ENCODE measurements at regions not wholly inside any gene's neighbourhood (a gene's known extent, or its start where the extent isn't known, plus 50 kb on each side); places are given as distances from the start of the nearest gene placed in this dataset.

GRCh38 chr5:73381590-73382400 is 66.8 kb downstream of the FOXD1 start:
- H3K9me3 Mint-ChIP-seq: peaks cover 29% of the 10 kb centered on the region
- no peak for DNase-seq (ENCODE audit: low spot score)
- intact Hi-C loops (cut with micrococcal nuclease): loop anchor here (2.0 to 5.0 kb wide), 4 partner anchors 36 to 149 kb away; no protein-coding TSS in a partner anchor
- H3K27me3 Mint-ChIP-seq (ENCODE audit: low read depth): peaks cover 65% of the 10 kb centered on the region
- no peak overlapping the region for H3K27ac Mint-ChIP-seq
- peaks cover 16% of the 10 kb centered on the region for H3K36me3 Mint-ChIP-seq (ENCODE audit: low read depth)
- H3K4me3 Mint-ChIP-seq (ENCODE audit: low read depth): no peak overlapping the region
- H3K4me1 Mint-ChIP-seq (ENCODE audit: low read depth): peaks cover 3% of the 10 kb centered on the region

- Mint-ChIP-seq H3K4me3 (ENCODE audit: low read depth) (no peak overlapping the region), H3K36me3 (ENCODE audit: low read depth) (peaks cover 16% of the 10 kb centered on the region), H3K27ac (no peak overlapping the region), H3K4me1 (ENCODE audit: low read depth) (no peaks in the 10 kb centered on the region), H3K27me3 (ENCODE audit: low read depth) (peaks cover 70% of the 10 kb centered on the region), H3K9me3 (peaks cover 23% of the 10 kb centered on the region)
- intact Hi-C loops (cut with micrococcal nuclease): loop anchor here (2.0 to 5.0 kb wide), 4 partner anchors 36 to 149 kb away; no protein-coding TSS in a partner anchor
- DNase-seq (ENCODE audit: low spot score): no peak
Observed at GRCh38 chr5:73380710-73381589, 67.6 kb downstream of the FOXD1 start.

- Mint-ChIP-seq H3K9me3 (peaks cover 18% of the 10 kb centered on the region), H3K36me3 (ENCODE audit: low read depth) (peaks cover 16% of the 10 kb centered on the region), H3K27ac (no peak overlapping the region), H3K4me1 (ENCODE audit: low read depth) (no peaks in the 10 kb centered on the region), H3K27me3 (ENCODE audit: low read depth) (peaks cover 74% of the 10 kb centered on the region), H3K4me3 (ENCODE audit: low read depth) (no peak overlapping the region)
- no peak for DNase-seq (ENCODE audit: low spot score)
- intact Hi-C loops (cut with micrococcal nuclease): loop anchor here (2.0 to 5.0 kb wide), 4 partner anchors 37 to 148 kb away; no protein-coding TSS in a partner anchor
Observed at GRCh38 chr5:73380041-73380440, 68.5 kb downstream of the FOXD1 start.

GRCh38 chr5:73379435-73379834 is 69.1 kb downstream of the FOXD1 start:
- intact Hi-C loops (cut with micrococcal nuclease): loop anchor here (5.0 kb wide), 1 partner anchor 67 kb away; no protein-coding TSS in a partner anchor

GRCh38 chr5:73378765-73379164 is 69.8 kb downstream of the FOXD1 start:
- no peaks in the 10 kb centered on the region for H3K4me1 Mint-ChIP-seq (ENCODE audit: low read depth)
- no peak for DNase-seq (ENCODE audit: low spot score)
- intact Hi-C loops (cut with micrococcal nuclease): loop anchor here (5.0 kb wide), 1 partner anchor 66 kb away; no protein-coding TSS in a partner anchor
- peaks cover 5% of the 10 kb centered on the region for H3K9me3 Mint-ChIP-seq
- H3K27ac Mint-ChIP-seq: no peak overlapping the region
- H3K36me3 Mint-ChIP-seq (ENCODE audit: low read depth): peaks cover 12% of the 10 kb centered on the region
- no peak overlapping the region for H3K4me3 Mint-ChIP-seq (ENCODE audit: low read depth)
- peaks cover 68% of the 10 kb centered on the region for H3K27me3 Mint-ChIP-seq (ENCODE audit: low read depth)

More at GRCh38 chr5:73379435-73379834, 69.1 kb downstream of the FOXD1 start:
- H3K27ac Mint-ChIP-seq: no peak overlapping the region
- no peak for DNase-seq (ENCODE audit: low spot score)
- H3K36me3 Mint-ChIP-seq (ENCODE audit: low read depth): peaks cover 16% of the 10 kb centered on the region
- peaks cover 12% of the 10 kb centered on the region for H3K9me3 Mint-ChIP-seq
- H3K27me3 Mint-ChIP-seq (ENCODE audit: low read depth): peaks cover 73% of the 10 kb centered on the region
- no peak overlapping the region for H3K4me3 Mint-ChIP-seq (ENCODE audit: low read depth)
- no peaks in the 10 kb centered on the region for H3K4me1 Mint-ChIP-seq (ENCODE audit: low read depth)

- Mint-ChIP-seq H3K27me3 (ENCODE audit: low read depth) (peaks cover 62% of the 10 kb centered on the region), H3K27ac (no peak overlapping the region), H3K4me3 (ENCODE audit: low read depth) (no peak overlapping the region), H3K36me3 (ENCODE audit: low read depth) (peaks cover 8% of the 10 kb centered on the region), H3K4me1 (ENCODE audit: low read depth) (no peaks in the 10 kb centered on the region), H3K9me3 (no peaks in the 10 kb centered on the region)
- intact Hi-C loops (cut with micrococcal nuclease): loop anchor here (5.0 kb wide), 1 partner anchor 66 kb away; no protein-coding TSS in a partner anchor
- DNase-seq (ENCODE audit: low spot score): no peak
Observed at GRCh38 chr5:73378070-73378469, 70.5 kb downstream of the FOXD1 start.

- H3K9me3 Mint-ChIP-seq: no peaks in the 10 kb centered on the region
- peaks cover 8% of the 10 kb centered on the region for H3K36me3 Mint-ChIP-seq (ENCODE audit: low read depth)
- H3K4me3 Mint-ChIP-seq (ENCODE audit: low read depth): no peak overlapping the region
- intact Hi-C loops (cut with micrococcal nuclease): loop anchor here (5.0 kb wide), 1 partner anchor 64 kb away; no protein-coding TSS in a partner anchor
- no peak for DNase-seq (ENCODE audit: low spot score)
- H3K27ac Mint-ChIP-seq: no peak overlapping the region
- H3K27me3 Mint-ChIP-seq (ENCODE audit: low read depth): peaks cover 57% of the 10 kb centered on the region
- no peaks in the 10 kb centered on the region for H3K4me1 Mint-ChIP-seq (ENCODE audit: low read depth)
Observed at GRCh38 chr5:73376618-73377170, 71.9 kb downstream of the FOXD1 start.

- DNase-seq (ENCODE audit: low spot score): no peak
- H3K4me3 Mint-ChIP-seq (ENCODE audit: low read depth): no peak overlapping the region
- H3K36me3 Mint-ChIP-seq (ENCODE audit: low read depth): peaks cover 6% of the 10 kb centered on the region
- intact Hi-C loops (cut with micrococcal nuclease): loop anchor here (5.0 kb wide), 1 partner anchor 64 kb away; no protein-coding TSS in a partner anchor
- H3K9me3 Mint-ChIP-seq: no peaks in the 10 kb centered on the region
- H3K4me1 Mint-ChIP-seq (ENCODE audit: low read depth): no peaks in the 10 kb centered on the region
- H3K27ac Mint-ChIP-seq: no peak overlapping the region
- peaks cover 59% of the 10 kb centered on the region for H3K27me3 Mint-ChIP-seq (ENCODE audit: low read depth)
Observed at GRCh38 chr5:73375949-73376348, 72.6 kb downstream of the FOXD1 start.

- H3K27me3 Mint-ChIP-seq (ENCODE audit: low read depth): peaks cover 51% of the 10 kb centered on the region
- no peak overlapping the region for H3K27ac Mint-ChIP-seq
- H3K9me3 Mint-ChIP-seq: no peaks in the 10 kb centered on the region
- H3K4me1 Mint-ChIP-seq (ENCODE audit: low read depth): no peaks in the 10 kb centered on the region
- H3K4me3 Mint-ChIP-seq (ENCODE audit: low read depth): no peak overlapping the region
- no peak for DNase-seq (ENCODE audit: low spot score)
- no peaks in the 10 kb centered on the region for H3K36me3 Mint-ChIP-seq (ENCODE audit: low read depth)
- intact Hi-C loops (cut with micrococcal nuclease): loop anchor here (5.0 kb wide), 1 partner anchor 63 kb away; no protein-coding TSS in a partner anchor
Observed at GRCh38 chr5:73375191-73375545, 73.4 kb downstream of the FOXD1 start.

GRCh38 chr5:73374520-73375190 is 73.9 kb downstream of the FOXD1 start:
- H3K9me3 Mint-ChIP-seq: no peaks in the 10 kb centered on the region
- no peak overlapping the region for H3K27ac Mint-ChIP-seq
- H3K36me3 Mint-ChIP-seq (ENCODE audit: low read depth): no peaks in the 10 kb centered on the region
- peaks cover 49% of the 10 kb centered on the region for H3K27me3 Mint-ChIP-seq (ENCODE audit: low read depth)
- H3K4me1 Mint-ChIP-seq (ENCODE audit: low read depth): no peaks in the 10 kb centered on the region
- DNase-seq (ENCODE audit: low spot score): no peak
- no peak overlapping the region for H3K4me3 Mint-ChIP-seq (ENCODE audit: low read depth)
- intact Hi-C loops (cut with micrococcal nuclease): loop anchor here (5.0 kb wide), 1 partner anchor 62 kb away; no protein-coding TSS in a partner anchor

- H3K36me3 Mint-ChIP-seq (ENCODE audit: low read depth): no peaks in the 10 kb centered on the region
- no peaks in the 10 kb centered on the region for H3K9me3 Mint-ChIP-seq
- no peak for DNase-seq (ENCODE audit: low spot score)
- intact Hi-C loops (cut with micrococcal nuclease): no loop called here
- H3K4me3 Mint-ChIP-seq (ENCODE audit: low read depth): no peak overlapping the region
- H3K4me1 Mint-ChIP-seq (ENCODE audit: low read depth): no peaks in the 10 kb centered on the region
- H3K27me3 Mint-ChIP-seq (ENCODE audit: low read depth): peaks cover 44% of the 10 kb centered on the region
- H3K27ac Mint-ChIP-seq: no peak overlapping the region
Observed at GRCh38 chr5:73373814-73374510, 74.6 kb downstream of the FOXD1 start.

All from activated T-helper 2 cell treated with anti-CD3 and anti-CD28 coated beads, Interferon-gamma antibody, Interleukin-2, Interleukin-4, amounts not matched to agents 10 μg/mL and 5 μg/mL and 100 μg/mL, durations not matched to agents 14 hours and 24 hours and 36 hours (primary cell).